Stomach (tissue), 8 donors: ENCODE measurements at regions not wholly inside any gene's neighbourhood (a gene's known extent, or its start where the extent isn't known, plus 50 kb on each side); places are given as distances from the start of the nearest gene placed in this dataset.

Source experiments
- DNase-seq, 2 donors: peaks; one replicate each; pipeline versions ENCODE4 v3.0.0 to v3.0.0-alpha.2; 2013 to 2019
- H3K27ac ChIP-seq, 5 donors: fragments of 200-600 bp in 4 of 5; sonication (generic) in 4 of 5; one replicate each; pipeline ENCODE4 v1.5.1; 2013 to 2019; ENCODE audit warnings: mild to moderate bottlenecking in 1 of 5, moderate library complexity in 1 of 5
- H3K27me3 ChIP-seq, 3 donors: fragments of 200-600 bp; sonication (generic); one replicate each; pipeline ENCODE4 v1.5.1; 2017 to 2019; ENCODE audit warnings: mixed run types in 1 of 3
- H3K36me3 ChIP-seq, 4 donors: fragments of 200-600 bp; sonication (generic); 1 replicate in 3 of 4; 2 replicates in 1 of 4; pipeline ENCODE4 v1.5.1; 2016 to 2019
- H3K4me1 ChIP-seq, 4 donors: fragments of 200-600 bp; sonication (generic); one replicate each; pipeline ENCODE4 v1.5.1; 2016 to 2019
- H3K4me3 ChIP-seq, 4 donors: fragments of 200-600 bp; sonication (generic) in 3 of 4; one replicate each; pipeline ENCODE4 v1.5.1; 2016 to 2019; ENCODE audit warnings: mild to moderate bottlenecking in 1 of 4
- H3K9me3 ChIP-seq, 4 donors: fragments of 200-600 bp; sonication (generic); one replicate each; pipeline ENCODE4 v1.5.1; 2016 to 2019
- EP300 ChIP-seq: sonication (generic); formaldehyde crosslinking; IDR thresholded peaks from one replicate; pipeline ENCODE4 v1.6.1; 2017; ENCODE audit warnings: antibody characterized with exemption
- POLR2A ChIP-seq, 4 donors: fragments of 450-650 bp; IDR thresholded peaks; one replicate each; pipeline ENCODE4 v1.6.1; 2016; ENCODE audit warnings: antibody characterized with exemption in 4 of 4, control low read depth in 2 of 4, mild to moderate bottlenecking in 1 of 4, moderate library complexity in 1 of 4
- POLR2AphosphoS5 ChIP-seq, 3 donors: sonication (generic); formaldehyde crosslinking; IDR thresholded peaks; one replicate each; pipeline ENCODE4 v1.6.1; 2016; ENCODE audit warnings: antibody characterized with exemption in 3 of 3
- WGBS, 5 donors: extraction: QIAGEN DNeasy Blood & Tissue Kit in 3 of 5; methylation state at CpG; one replicate each; pipeline versions ENCODE4 v1.1.5 to v1.1.7; 2013 to 2018; 5-methylcytosine and 5-hydroxymethylcytosine counted together
- intact Hi-C: fragments of 100-400 bp; cut with DNase I; formaldehyde crosslinking; loops from one replicate; pipeline ENCODE4 v1.15.1; 2023; ENCODE audit warnings: low total_unique reads
- TF ChIP-seq, protein P1 (sequence below), 7 experiments: fragments of 450-650 bp in 4 of 7; fragments of 200-600 bp in 3 of 7; sonication (generic) in 3 of 7; IDR thresholded peaks; one replicate each; pipeline ENCODE4 v1.5.1; 2016 to 2019; ENCODE audit warnings: antibody characterized with exemption in 7 of 7, control low read depth in 2 of 7, mild to moderate bottlenecking in 1 of 7
- donor health status: healthy with polysubstance abuse.
- donor health status: Bipolar disorder and iron deficiency.
- donor health status: healthy.

GRCh38 chr20:51938559-51939258 is 136.4 kb upstream of the SALL4 start:
- Histone ChIP-seq H3K27ac (no peak overlapping the region), H3K36me3 (no peaks in the 10 kb centered on the region), H3K9me3 (no peaks in the 10 kb centered on the region), H3K4me1 (no peaks in the 10 kb centered on the region), H3K4me3 (no peak overlapping the region), H3K27me3 (no peaks in the 10 kb centered on the region)
- intact Hi-C loops: no loop called here
- DNase-seq: no peak
- WGBS, 5 donors: 70 to 79% (median 75%) methylated on average over 5 of the region's 5 CpGs
- TF ChIP-seq, protein P1, sequence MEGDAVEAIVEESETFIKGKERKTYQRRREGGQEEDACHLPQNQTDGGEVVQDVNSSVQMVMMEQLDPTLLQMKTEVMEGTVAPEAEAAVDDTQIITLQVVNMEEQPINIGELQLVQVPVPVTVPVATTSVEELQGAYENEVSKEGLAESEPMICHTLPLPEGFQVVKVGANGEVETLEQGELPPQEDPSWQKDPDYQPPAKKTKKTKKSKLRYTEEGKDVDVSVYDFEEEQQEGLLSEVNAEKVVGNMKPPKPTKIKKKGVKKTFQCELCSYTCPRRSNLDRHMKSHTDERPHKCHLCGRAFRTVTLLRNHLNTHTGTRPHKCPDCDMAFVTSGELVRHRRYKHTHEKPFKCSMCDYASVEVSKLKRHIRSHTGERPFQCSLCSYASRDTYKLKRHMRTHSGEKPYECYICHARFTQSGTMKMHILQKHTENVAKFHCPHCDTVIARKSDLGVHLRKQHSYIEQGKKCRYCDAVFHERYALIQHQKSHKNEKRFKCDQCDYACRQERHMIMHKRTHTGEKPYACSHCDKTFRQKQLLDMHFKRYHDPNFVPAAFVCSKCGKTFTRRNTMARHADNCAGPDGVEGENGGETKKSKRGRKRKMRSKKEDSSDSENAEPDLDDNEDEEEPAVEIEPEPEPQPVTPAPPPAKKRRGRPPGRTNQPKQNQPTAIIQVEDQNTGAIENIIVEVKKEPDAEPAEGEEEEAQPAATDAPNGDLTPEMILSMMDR (IDR thresholded peaks at IDR 0.05): no peak
- no peak for TF ChIP-seq POLR2AphosphoS5 (IDR thresholded peaks at IDR 0.05)
- TF ChIP-seq POLR2A (IDR thresholded peaks at IDR 0.05): no peak
- no peak for TF ChIP-seq EP300

DNA sequence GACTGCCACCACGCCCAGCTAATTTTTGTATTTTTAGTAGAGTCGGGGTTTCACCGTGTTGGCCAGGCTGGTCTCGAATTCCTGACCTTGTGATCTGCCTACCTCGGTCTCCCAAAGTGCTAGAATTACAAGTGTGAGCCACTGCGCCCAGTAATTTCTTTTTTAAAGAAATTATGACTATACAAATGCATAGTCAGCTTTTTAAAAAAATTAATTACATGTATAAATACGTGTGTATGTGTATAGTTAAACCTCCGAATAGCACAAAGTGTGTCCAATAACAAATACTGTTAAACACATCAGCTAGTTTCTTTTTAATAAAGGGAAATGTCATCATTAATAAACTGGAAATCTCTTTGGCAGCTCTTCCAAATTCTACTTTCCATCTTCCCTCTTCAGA is 135.5 kb upstream of the SALL4 start:
- H3K4me1 ChIP-seq: no peaks in the 10 kb centered on the region
- no peak overlapping the region for H3K4me3 ChIP-seq
- DNase-seq: no peak
- H3K9me3 ChIP-seq: no peaks in the 10 kb centered on the region
- WGBS, 5 donors: 92 to 94% (median 94%) methylated on average over 8 of the region's 8 CpGs
- H3K36me3 ChIP-seq: no peaks in the 10 kb centered on the region
- no peaks in the 10 kb centered on the region for H3K27me3 ChIP-seq
- TF ChIP-seq POLR2AphosphoS5 (IDR thresholded peaks at IDR 0.05) (no peak), EP300 (no peak), POLR2A (IDR thresholded peaks at IDR 0.05) (no peak)
- TF ChIP-seq, protein P1 (IDR thresholded peaks at IDR 0.05): no peak
- H3K27ac ChIP-seq: no peak overlapping the region
- intact Hi-C loops: no loop called here

DNA sequence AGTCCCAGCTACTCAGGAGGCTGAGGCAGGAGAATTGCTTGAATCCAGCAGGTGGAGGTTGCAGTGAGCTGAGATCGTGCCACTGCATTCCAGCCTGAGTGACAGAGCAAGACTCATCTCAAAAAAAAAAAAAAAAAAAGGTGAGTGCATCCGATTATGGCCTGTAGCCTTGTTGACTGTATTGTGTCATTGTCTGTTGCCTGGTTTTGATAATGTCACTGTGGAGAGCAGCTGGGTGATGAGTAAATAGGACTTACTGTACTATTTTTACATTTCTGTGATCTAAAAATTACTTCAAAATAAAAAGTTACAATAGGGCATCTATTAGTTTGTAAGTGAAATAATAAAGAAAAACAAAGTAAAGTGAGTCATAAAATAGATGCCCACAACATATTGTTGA is 134.1 kb upstream of the SALL4 start:
- H3K4me1 ChIP-seq: no peaks in the 10 kb centered on the region
- DNase-seq: no peak
- H3K9me3 ChIP-seq: no peaks in the 10 kb centered on the region
- intact Hi-C loops: no loop called here
- H3K36me3 ChIP-seq: no peaks in the 10 kb centered on the region
- peaks cover 0 to 5% (median 0%) of the 10 kb centered on the region in 3 donors for H3K27me3 ChIP-seq
- H3K4me3 ChIP-seq: no peak overlapping the region
- H3K27ac ChIP-seq: no peak overlapping the region
- TF ChIP-seq EP300 (no peak), POLR2AphosphoS5 (IDR thresholded peaks at IDR 0.05) (no peak), POLR2A (IDR thresholded peaks at IDR 0.05) (no peak)
- TF ChIP-seq, protein P1 (IDR thresholded peaks at IDR 0.05): no peak
- 78 to 97% (median 91%) methylated on average over 2 of the region's 2 CpGs for WGBS, 5 donors

DNA sequence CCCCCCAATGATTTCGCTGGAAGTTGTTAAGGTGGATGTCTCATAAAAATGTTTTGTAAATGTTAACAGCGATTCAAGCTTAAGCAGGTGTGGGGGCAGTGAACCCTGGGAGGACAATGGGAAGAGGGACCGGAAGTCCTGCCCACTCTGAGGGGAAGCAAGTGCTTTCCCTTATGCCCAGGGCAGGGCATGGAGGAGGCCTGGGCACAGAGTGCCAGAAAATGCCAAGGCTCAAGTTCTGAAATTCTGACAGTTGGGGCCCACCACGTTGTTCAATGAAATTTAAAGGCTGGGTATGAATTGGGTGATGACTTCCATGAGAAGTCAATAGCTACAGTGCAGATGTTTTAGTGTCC is 132.7 kb upstream of the SALL4 start:
- DNase-seq: no peak
- no peak overlapping the region for H3K4me3 ChIP-seq
- no peak overlapping the region for H3K27ac ChIP-seq
- H3K36me3 ChIP-seq: no peaks in the 10 kb centered on the region
- H3K27me3 ChIP-seq: peaks cover 0 to 5% (median 0%) of the 10 kb centered on the region in 3 donors
- no peaks in the 10 kb centered on the region for H3K4me1 ChIP-seq
- no peak for TF ChIP-seq POLR2A (IDR thresholded peaks at IDR 0.05)
- no peak for TF ChIP-seq POLR2AphosphoS5 (IDR thresholded peaks at IDR 0.05)
- TF ChIP-seq, protein P1 (IDR thresholded peaks at IDR 0.05): no peak
- TF ChIP-seq EP300: no peak
- intact Hi-C loops: no loop called here
- no peaks in the 10 kb centered on the region for H3K9me3 ChIP-seq
- WGBS, 5 donors: 77 to 87% (median 79%) methylated on average over 4 of the region's 4 CpGs
